HG02870 (cell line): ENCODE measurements at regions not wholly inside any gene's neighbourhood (a gene's known extent, or its start where the extent isn't known, plus 50 kb on each side); places are given as distances from the start of the nearest gene placed in this dataset.

Experiments
- ATAC-seq: cut with Tn5 transposase; IDR thresholded peaks from one replicate; pipeline ENCODE4 v1.9.1; 2021; ENCODE audit warnings: mild to moderate bottlenecking, moderate library complexity; ENCODE audit not compliant: unreplicated experiment

GRCh38 chr2:19686439-19686838 lies 215.3 kb downstream of the TTC32 start:
- ATAC-seq = no peak

- ATAC-seq = no peak
Observed at GRCh38 chr2:19685731-19686130, 216.1 kb downstream of the TTC32 start.

GRCh38 chr2:19684516-19684915 lies 217.3 kb downstream of the TTC32 start:
- no peak for ATAC-seq

GRCh38 chr2:19683556-19683955 lies 218.2 kb downstream of the TTC32 start:
- ATAC-seq = no peak

GRCh38 chr2:19682493-19682892 lies 219.3 kb downstream of the TTC32 start:
- no peak for ATAC-seq

- ATAC-seq = no peak
Observed at GRCh38 chr2:19677825-19678518, 223.8 kb downstream of the TTC32 start.

GRCh38 chr2:19677215-19677777 lies 224.5 kb downstream of the TTC32 start:
- ATAC-seq = no peak

GRCh38 chr2:19676770-19677169 lies 225.0 kb downstream of the TTC32 start:
- no peak for ATAC-seq

GRCh38 chr2:19675856-19676460 lies 225.8 kb downstream of the TTC32 start:
- no peak for ATAC-seq

DNA sequence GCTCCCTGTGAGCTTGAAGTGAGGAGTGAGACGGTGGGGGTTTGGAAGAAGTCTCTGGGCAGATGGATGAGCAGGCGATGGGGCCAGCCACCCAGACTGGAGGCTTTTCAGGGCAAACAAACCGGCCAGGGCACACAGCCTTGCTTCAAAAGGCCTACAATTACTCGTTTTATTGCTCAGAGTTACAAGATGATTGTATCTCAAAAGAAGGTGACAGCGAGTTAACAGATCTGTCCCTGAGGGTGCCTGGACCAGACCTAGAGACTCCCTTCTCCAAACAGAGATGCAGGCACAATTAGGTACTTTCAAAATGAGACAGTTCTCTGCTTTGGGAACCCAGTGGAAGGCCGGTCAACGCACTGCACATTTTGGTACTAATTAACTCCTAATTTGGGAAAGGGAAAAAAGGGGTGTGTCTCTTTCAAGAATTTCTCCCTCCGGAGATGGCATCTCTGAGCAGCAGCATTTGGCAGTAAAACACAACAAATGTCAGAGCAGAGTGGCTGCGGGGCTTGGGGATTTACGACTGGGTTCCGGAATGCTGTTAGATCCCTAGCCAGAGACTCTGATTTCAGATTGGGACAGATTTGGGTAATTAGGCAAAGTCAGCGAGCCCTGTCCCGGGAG lies 226.7 kb downstream of the TTC32 start:
- ATAC-seq = no peak

- ATAC-seq = no peak
Observed at GRCh38 chr2:19674051-19675002, 227.5 kb downstream of the TTC32 start.

- no peak for ATAC-seq
Observed at GRCh38 chr2:19673213-19673791, 228.5 kb downstream of the TTC32 start.

DNA sequence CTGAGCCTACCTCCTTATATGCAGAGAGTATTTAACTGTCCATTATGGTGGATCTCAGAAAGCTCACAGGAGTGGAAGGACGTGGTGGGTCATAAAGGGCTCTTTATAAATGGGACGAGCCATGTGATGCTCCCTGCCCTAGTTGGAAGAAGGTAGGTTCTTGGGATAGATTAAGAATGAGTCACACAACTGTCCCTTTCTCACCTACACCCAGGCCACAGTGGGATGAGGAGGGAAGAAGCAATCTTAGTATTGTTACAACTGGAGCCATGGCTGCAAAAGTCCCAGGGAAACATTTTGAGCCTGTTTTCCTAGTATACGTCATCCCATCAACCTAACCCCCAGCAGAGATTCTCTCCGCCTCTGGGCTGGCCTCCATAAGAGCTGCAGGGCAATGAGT lies 229.9 kb downstream of the TTC32 start:
- no peak for ATAC-seq

- ATAC-seq = no peak
Observed at GRCh38 chr2:19671311-19671710, 230.5 kb downstream of the TTC32 start.

- no peak for ATAC-seq
Observed at GRCh38 chr2:19670303-19670702, 231.5 kb downstream of the TTC32 start.

DNA sequence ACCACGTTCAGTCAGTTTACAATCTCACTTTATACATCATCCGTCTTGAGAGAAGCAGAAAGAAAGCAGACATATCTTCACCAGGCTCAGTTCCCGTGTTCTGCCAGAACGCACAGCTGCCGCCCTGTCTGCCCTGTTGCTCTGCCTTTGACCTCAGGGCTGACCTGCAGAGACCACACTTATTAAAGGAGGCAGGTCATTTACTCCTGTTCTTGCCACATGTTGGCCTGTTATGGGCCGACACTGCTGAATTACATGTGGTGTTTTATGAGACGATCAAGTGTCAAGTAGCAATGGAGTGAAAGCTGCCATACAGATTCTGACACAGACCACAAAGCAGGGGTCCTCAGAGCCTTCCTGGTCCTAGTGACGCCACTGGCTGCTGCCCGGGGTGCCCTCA lies 232.2 kb downstream of the TTC32 start:
- no peak for ATAC-seq

- no peak for ATAC-seq
Observed at GRCh38 chr2:19669126-19669525, 232.7 kb downstream of the TTC32 start.

- no peak for ATAC-seq
Observed at GRCh38 chr2:19667536-19667949, 234.2 kb downstream of the TTC32 start.

- ATAC-seq = no peak
Observed at GRCh38 chr2:19667085-19667484, 234.7 kb downstream of the TTC32 start.

- ATAC-seq = no peak
Observed at GRCh38 chr2:19664646-19665045, 237.1 kb downstream of the TTC32 start.
